OCI-LY7 (cell line): ENCODE measurements at regions not wholly inside any gene's neighbourhood (a gene's known extent, or its start where the extent isn't known, plus 50 kb on each side); places are given as distances from the start of the nearest gene placed in this dataset.

ENCODE experiments used
- BruUV-seq: library from RNA; stranded (reverse); fragments of 400-500 nt; replicated peaks from 2 replicates; lab custom pipeline; 2021; lab: Mats Ljungman, UMichigan
- CTCF ChIA-PET: fragments of 300-600 bp; sonication (Branson Sonifier 250); formaldehyde crosslinking; loops from one replicate; lab custom pipeline; 2022; ENCODE audit warnings: antibody characterized with exemption; ENCODE audit not compliant: unreplicated experiment; lab: Charles Lee
- POLR2A ChIA-PET: fragments of 300-600 bp; sonication (Branson Sonifier 250); formaldehyde crosslinking; loops from one replicate; lab custom pipeline; 2022; ENCODE audit warnings: antibody characterized with exemption; lab: Charles Lee
- DNase-seq: peaks from one replicate; pipeline ENCODE4 v3.0.0-alpha.2; 2015; ENCODE audit warnings: low spot score
- H2AFZ ChIP-seq: fragments of 200-600 bp; sonication (generic), shearing (Covaris generic); 2 replicates; pipeline ENCODE4 v1.6.1; 2014; ENCODE audit warnings: mild to moderate bottlenecking, antibody characterized with exemption, low read length, moderate library complexity
- H3K27ac ChIP-seq: fragments of 200-600 bp; sonication (generic); 2 replicates; pipeline ENCODE4 v1.5.1; 2014; ENCODE audit warnings: mixed run types, low read depth, mild to moderate bottlenecking, moderate library complexity, low read length, inconsistent platforms; ENCODE audit not compliant: poor library complexity, severe bottlenecking
- H3K36me3 ChIP-seq: fragments of 200-600 bp; sonication (generic); 2 replicates; pipeline ENCODE4 v1.6.1; 2014; ENCODE audit warnings: mild to moderate bottlenecking, antibody characterized with exemption, low read length, moderate library complexity, mixed read lengths; ENCODE audit not compliant: insufficient read depth
- H3K4me1 ChIP-seq: fragments of 200-600 bp; sonication (generic); 2 replicates; pipeline ENCODE4 v1.5.1; 2014; ENCODE audit warnings: mild to moderate bottlenecking, low read length; ENCODE audit not compliant: insufficient read depth, poor library complexity, severe bottlenecking
- H3K4me2 ChIP-seq: fragments of 200-600 bp; sonication (generic); 2 replicates; pipeline ENCODE4 v1.6.1; 2014; ENCODE audit warnings: mild to moderate bottlenecking, low read length
- H3K4me3 ChIP-seq: fragments of 200-600 bp; sonication (generic); 2 replicates; pipeline ENCODE4 v1.5.1; 2014; ENCODE audit warnings: mild to moderate bottlenecking, low read depth, low read length; ENCODE audit not compliant: poor library complexity, severe bottlenecking
- H3K79me2 ChIP-seq: fragments of 200-600 bp; sonication (generic); 2 replicates; pipeline ENCODE4 v1.6.1; 2016; ENCODE audit warnings: low read depth, mild to moderate bottlenecking, low read length, moderate library complexity, mixed read lengths; ENCODE audit not compliant: insufficient read depth
- H3K9me2 ChIP-seq: fragments of 200-600 bp; sonication (generic); 2 replicates; pipeline ENCODE4 v1.6.1; 2016; ENCODE audit warnings: mild to moderate bottlenecking, low read length, mixed read lengths; ENCODE audit not compliant: insufficient read depth
- H3K9me3 ChIP-seq: fragments of 200-600 bp; sonication (generic); 2 replicates; pipeline ENCODE4 v1.6.1; 2014; ENCODE audit warnings: mild to moderate bottlenecking, mixed run types, low read length, mixed read lengths
- H4K20me1 ChIP-seq: fragments of 200-600 bp; sonication (generic); 2 replicates; pipeline ENCODE4 v1.6.1; 2014; ENCODE audit warnings: mild to moderate bottlenecking, antibody characterized with exemption, low read length, moderate library complexity, mixed read lengths; ENCODE audit not compliant: insufficient read depth
- EZH2phosphoT487 ChIP-seq: fragments of 200-600 bp; sonication (generic); IDR thresholded peaks from 2 replicates; pipeline ENCODE4 v1.6.1; 2018; ENCODE audit warnings: low read depth, borderline replicate concordance, mild to moderate bottlenecking, mixed run types, antibody characterized with exemption, low read length, moderate library complexity, mixed read lengths
- intact Hi-C: fragments of 100-400 bp; cut with micrococcal nuclease; formaldehyde crosslinking; loops from one replicate; pipeline ENCODE4 v1.10.0; 2022; ENCODE audit not compliant: unreplicated experiment
- TF ChIP-seq, protein P1 (sequence below): fragments of 200-600 bp; sonication (generic); conservative IDR thresholded peaks from 2 replicates; pipeline ENCODE4 v1.5.1; 2014; ENCODE audit warnings: mild to moderate bottlenecking, antibody characterized with exemption, low read length, moderate library complexity, mixed read lengths

DNA sequence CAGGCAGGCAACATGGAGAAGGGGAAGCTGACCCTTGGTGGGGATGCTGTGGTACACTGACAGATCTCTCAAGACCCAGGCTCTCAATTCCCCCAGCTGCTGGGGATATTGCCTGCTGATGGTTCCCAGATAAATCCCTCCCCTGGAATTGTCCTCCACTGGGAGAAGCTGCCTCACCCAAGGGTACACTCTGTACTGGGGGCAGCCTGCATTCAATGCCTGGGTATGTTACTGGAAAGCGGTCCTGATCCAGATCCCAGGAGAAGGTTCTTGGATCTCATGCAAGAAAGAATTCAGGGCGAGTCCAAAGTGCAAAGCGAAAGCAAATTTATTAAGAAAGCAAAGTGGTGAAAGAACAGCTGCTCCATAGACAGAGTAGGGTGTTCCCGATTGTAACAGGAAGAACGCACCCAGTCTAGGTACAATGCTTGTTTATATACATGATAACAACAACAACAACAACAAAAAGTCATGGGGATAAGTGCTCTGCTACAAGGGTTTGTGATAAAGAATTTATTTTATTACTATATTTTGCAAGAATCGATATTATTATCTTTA is 591.5 kb upstream of the ADAMTS9 start:
- Histone ChIP-seq H3K4me1 (no peaks in the 10 kb centered on the region), H3K79me2 (no peaks in the 10 kb centered on the region), H3K4me3 (no peak overlapping the region), H3K4me2 (no peak overlapping the region), H4K20me1 (no peaks in the 10 kb centered on the region), H3K9me3 (no peaks in the 10 kb centered on the region), H2AFZ (no peak overlapping the region), H3K27ac (no peak overlapping the region), H3K36me3 (no peaks in the 10 kb centered on the region), H3K9me2 (no peaks in the 10 kb centered on the region)
- no peak for DNase-seq
- TF ChIP-seq, protein P1, sequence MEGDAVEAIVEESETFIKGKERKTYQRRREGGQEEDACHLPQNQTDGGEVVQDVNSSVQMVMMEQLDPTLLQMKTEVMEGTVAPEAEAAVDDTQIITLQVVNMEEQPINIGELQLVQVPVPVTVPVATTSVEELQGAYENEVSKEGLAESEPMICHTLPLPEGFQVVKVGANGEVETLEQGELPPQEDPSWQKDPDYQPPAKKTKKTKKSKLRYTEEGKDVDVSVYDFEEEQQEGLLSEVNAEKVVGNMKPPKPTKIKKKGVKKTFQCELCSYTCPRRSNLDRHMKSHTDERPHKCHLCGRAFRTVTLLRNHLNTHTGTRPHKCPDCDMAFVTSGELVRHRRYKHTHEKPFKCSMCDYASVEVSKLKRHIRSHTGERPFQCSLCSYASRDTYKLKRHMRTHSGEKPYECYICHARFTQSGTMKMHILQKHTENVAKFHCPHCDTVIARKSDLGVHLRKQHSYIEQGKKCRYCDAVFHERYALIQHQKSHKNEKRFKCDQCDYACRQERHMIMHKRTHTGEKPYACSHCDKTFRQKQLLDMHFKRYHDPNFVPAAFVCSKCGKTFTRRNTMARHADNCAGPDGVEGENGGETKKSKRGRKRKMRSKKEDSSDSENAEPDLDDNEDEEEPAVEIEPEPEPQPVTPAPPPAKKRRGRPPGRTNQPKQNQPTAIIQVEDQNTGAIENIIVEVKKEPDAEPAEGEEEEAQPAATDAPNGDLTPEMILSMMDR: no peak
- no peak for TF ChIP-seq EZH2phosphoT487
- CTCF ChIA-PET: no interaction called here
- intact Hi-C loops: no loop called here
- POLR2A ChIA-PET: interaction anchor here (0.9 kb wide), 1 partner anchor 16 kb away, joined by 6 read pairs; no protein-coding TSS in a partner anchor
- no TSS peak for BruUV-seq

DNA sequence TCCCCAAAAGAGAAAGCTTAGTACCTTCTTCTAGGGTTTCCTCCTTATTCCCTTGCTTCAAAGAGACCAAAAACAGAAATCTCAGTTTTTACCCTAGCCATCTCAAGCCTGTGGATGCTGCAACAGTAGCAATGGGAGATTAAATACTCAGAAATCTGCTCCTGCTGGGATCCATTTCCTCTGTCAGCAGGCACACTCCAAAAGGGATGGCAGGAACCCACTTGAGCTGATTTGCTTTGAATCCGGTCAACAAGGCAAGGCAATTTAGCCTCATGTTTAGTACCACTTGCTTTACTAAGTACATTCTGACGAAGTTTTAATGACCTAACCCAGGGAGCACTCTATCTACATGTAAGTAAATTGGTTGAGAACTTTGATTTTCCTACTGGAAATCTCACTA is 590.0 kb upstream of the ADAMTS9 start:
- H3K4me1 ChIP-seq: no peaks in the 10 kb centered on the region
- BruUV-seq: no TSS peak
- H3K79me2 ChIP-seq: no peaks in the 10 kb centered on the region
- no peak for DNase-seq
- ChIA-PET POLR2A (no interaction called here), CTCF (no interaction called here)
- no peaks in the 10 kb centered on the region for H3K9me3 ChIP-seq
- H3K9me2 ChIP-seq: no peaks in the 10 kb centered on the region
- intact Hi-C loops: no loop called here
- no peaks in the 10 kb centered on the region for H4K20me1 ChIP-seq
- H3K27ac ChIP-seq: no peak overlapping the region
- TF ChIP-seq EZH2phosphoT487: no peak
- TF ChIP-seq, protein P1: no peak
- H3K36me3 ChIP-seq: no peaks in the 10 kb centered on the region
- H2AFZ ChIP-seq: no peak overlapping the region
- H3K4me3 ChIP-seq: no peak overlapping the region
- no peak overlapping the region for H3K4me2 ChIP-seq

DNA sequence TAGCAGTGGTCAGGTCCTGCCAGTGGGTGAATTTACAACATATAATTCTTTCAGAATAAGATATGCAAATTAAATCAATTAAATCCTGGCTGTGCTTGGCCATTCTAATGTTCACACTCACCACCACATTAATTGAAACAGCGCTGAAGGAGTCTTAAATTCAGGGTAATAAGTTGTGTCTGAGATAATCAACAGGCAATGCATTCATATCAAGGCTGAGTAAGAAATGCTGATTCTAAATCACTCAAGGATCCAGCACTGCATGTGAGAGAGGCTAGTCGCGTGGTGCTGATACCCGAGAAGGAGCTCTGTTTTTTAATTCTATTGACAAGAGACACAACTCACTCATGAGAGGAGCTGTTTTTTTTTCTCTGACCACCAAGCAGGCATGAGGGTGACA is 588.8 kb upstream of the ADAMTS9 start:
- intact Hi-C loops: no loop called here
- BruUV-seq: no TSS peak
- H4K20me1 ChIP-seq: no peaks in the 10 kb centered on the region

More for the DNA sequence above, 588.8 kb upstream of the ADAMTS9 start:
- no peaks in the 10 kb centered on the region for H3K9me2 ChIP-seq
- H3K4me2 ChIP-seq: no peak overlapping the region
- no peak overlapping the region for H3K4me3 ChIP-seq
- DNase-seq: no peak
- H3K27ac ChIP-seq: no peak overlapping the region
- no peaks in the 10 kb centered on the region for H3K9me3 ChIP-seq
- TF ChIP-seq EZH2phosphoT487: no peak
- TF ChIP-seq, protein P1: no peak
- H3K4me1 ChIP-seq: no peaks in the 10 kb centered on the region
- ChIA-PET POLR2A (interaction anchor here (1.3 kb wide), 1 partner anchor 9 kb away, joined by 3 read pairs; no protein-coding TSS in a partner anchor), CTCF (no interaction called here)
- no peaks in the 10 kb centered on the region for H3K79me2 ChIP-seq
- H2AFZ ChIP-seq: no peak overlapping the region
- H3K36me3 ChIP-seq: no peaks in the 10 kb centered on the region
